Tibial artery (tissue), 4 donors: ENCODE measurements at regions not wholly inside any gene's neighbourhood (a gene's known extent, or its start where the extent isn't known, plus 50 kb on each side); places are given as distances from the start of the nearest gene placed in this dataset.
"Not testable (repeated sequence)": the region's sequence is repeated elsewhere in the genome, so short reads cannot be mapped to it uniquely, and the experiment has no call there.

Source experiments
- DNase-seq, 2 donors: peaks; one replicate each; pipeline ENCODE4 v3.0.0-alpha.2; 2019
- H3K27ac ChIP-seq, 2 donors: fragments of 200-600 bp; sonication (generic) in 1 of 2; 1 replicate in 1 of 2; 2 replicates in 1 of 2; pipeline ENCODE4 v1.5.1; 2018 to 2019; ENCODE audit warnings: mild to moderate bottlenecking in 1 of 2
- H3K27me3 ChIP-seq, 2 donors: fragments of 200-600 bp; sonication (generic) in 1 of 2; one replicate each; pipeline versions ENCODE4 v1.5.1 to v1.6.0; 2016 to 2019
- H3K36me3 ChIP-seq, 3 donors: fragments of 200-600 bp; sonication (generic) in 2 of 3; one replicate each; pipeline ENCODE4 v1.5.1; 2016 to 2019; ENCODE audit warnings: mild to moderate bottlenecking in 2 of 3
- H3K4me1 ChIP-seq, 4 donors: fragments of 200-600 bp; sonication (generic) in 2 of 4; 1 replicate in 3 of 4; 2 replicates in 1 of 4; pipeline ENCODE4 v1.5.1; 2016 to 2019
- H3K4me3 ChIP-seq, 2 donors: fragments of 200-600 bp; sonication (generic) in 1 of 2; 1 replicate in 1 of 2; 2 replicates in 1 of 2; pipeline ENCODE4 v1.5.1; 2018 to 2019; ENCODE audit warnings: mild to moderate bottlenecking in 2 of 2
- H3K9me3 ChIP-seq, 3 donors: fragments of 200-600 bp; sonication (generic) in 1 of 3; one replicate each; pipeline ENCODE4 v1.5.1; 2016 to 2019
- CTCF ChIP-seq, 2 experiments: fragments of 200-600 bp in 1 of 2; fragments of 450-650 bp in 1 of 2; IDR thresholded peaks; one replicate each; pipeline ENCODE4 v1.5.1; 2017 to 2019; ENCODE audit warnings: antibody characterized with exemption in 2 of 2, mild to moderate bottlenecking in 1 of 2, moderate library complexity in 1 of 2
- intact Hi-C: fragments of 100-400 bp; cut with DNase I; formaldehyde crosslinking; loops from one replicate; pipeline ENCODE4 v1.15.0; 2023; ENCODE audit warnings: low total_unique reads

GRCh38 chr13:33677215-33677614 lies 140.7 kb upstream of the RFC3 start:
- Histone ChIP-seq H3K27ac (no peak overlapping the region), H3K27me3 (peaks cover 0 to 2% of the 10 kb centered on the region in 2 donors), H3K9me3 (no peaks in the 10 kb centered on the region), H3K4me3 (no peak overlapping the region), H3K36me3 (no peaks in the 10 kb centered on the region), H3K4me1 (peaks cover 0 to 3% (median 0%) of the 10 kb centered on the region in 4 donors)
- no peak for DNase-seq
- intact Hi-C loops: no loop called here
- TF ChIP-seq CTCF (IDR thresholded peaks at IDR 0.05): no peak

GRCh38 chr13:33678084-33678483 lies 139.9 kb upstream of the RFC3 start:
- H3K4me1 ChIP-seq: peaks cover 0 to 3% (median 0%) of the 10 kb centered on the region in 4 donors
- H3K4me3 ChIP-seq: no peak overlapping the region
- no peaks in the 10 kb centered on the region for H3K9me3 ChIP-seq
- intact Hi-C loops: no loop called here
- TF ChIP-seq CTCF (IDR thresholded peaks at IDR 0.05): no peak
- H3K27me3 ChIP-seq: peaks cover 0 to 2% of the 10 kb centered on the region in 2 donors
- H3K36me3 ChIP-seq: no peaks in the 10 kb centered on the region
- no peak overlapping the region for H3K27ac ChIP-seq
- DNase-seq: no peak

- intact Hi-C loops: no loop called here
- DNase-seq: peak in 1 of 2 donors; percentile 37
- Histone ChIP-seq H3K4me3 (no peak overlapping the region), H3K36me3 (no peaks in the 10 kb centered on the region), H3K27ac (no peak overlapping the region), H3K27me3 (peaks cover 0 to 2% of the 10 kb centered on the region in 2 donors), H3K9me3 (no peaks in the 10 kb centered on the region), H3K4me1 (peaks cover 0 to 3% (median 0%) of the 10 kb centered on the region in 4 donors)
- no peak for TF ChIP-seq CTCF (IDR thresholded peaks at IDR 0.05)
These were observed 138.9 kb upstream of the RFC3 start for GRCh38 chr13:33678906-33679657.

GRCh38 chr13:33679658-33680012 lies 138.3 kb upstream of the RFC3 start:
- Histone ChIP-seq H3K4me3 (no peak overlapping the region), H3K27me3 (peaks cover 0 to 2% of the 10 kb centered on the region in 2 donors), H3K36me3 (no peaks in the 10 kb centered on the region), H3K27ac (no peak overlapping the region), H3K4me1 (peaks cover 0 to 3% (median 0%) of the 10 kb centered on the region in 4 donors), H3K9me3 (no peaks in the 10 kb centered on the region)
- DNase-seq: no peak
- intact Hi-C loops: no loop called here
- TF ChIP-seq CTCF (IDR thresholded peaks at IDR 0.05): no peak

- H3K4me3 ChIP-seq: no peak overlapping the region
- H3K27ac ChIP-seq: no peak overlapping the region
- TF ChIP-seq CTCF (IDR thresholded peaks at IDR 0.05): no peak
- intact Hi-C loops: no loop called here
- H3K36me3 ChIP-seq: no peaks in the 10 kb centered on the region
- peaks cover 0 to 2% of the 10 kb centered on the region in 2 donors for H3K27me3 ChIP-seq
- H3K4me1 ChIP-seq: peaks cover 0 to 3% (median 0%) of the 10 kb centered on the region in 4 donors
- no peaks in the 10 kb centered on the region for H3K9me3 ChIP-seq
- no peak for DNase-seq
These were observed 135.9 kb upstream of the RFC3 start for GRCh38 chr13:33682020-33682564.

GRCh38 chr13:33682646-33683045 lies 135.3 kb upstream of the RFC3 start:
- intact Hi-C loops, DNase-seq, H3K4me1 ChIP-seq, H3K9me3 ChIP-seq, H3K36me3 ChIP-seq, H3K27me3 ChIP-seq, H3K4me3 ChIP-seq, H3K27ac ChIP-seq: not testable (repeated sequence)
